CD14-positive monocyte (primary cell): ENCODE measurements at regions not wholly inside any gene's neighbourhood (a gene's known extent, or its start where the extent isn't known, plus 50 kb on each side); places are given as distances from the start of the nearest gene placed in this dataset.

ENCODE experiments used
- DNase-seq, 3 donors: peaks; one replicate each; pipeline ENCODE4 v3.0.0-alpha.2; 2011 to 2022
- H2AFZ ChIP-seq: 2 replicates; pipeline ENCODE4 v1.6.0; 2012; ENCODE audit warnings: mild to moderate bottlenecking, low read depth, low read length, inconsistent platforms; ENCODE audit not compliant: insufficient read depth, poor library complexity, severe bottlenecking
- H3K27ac ChIP-seq, 2 donors: 1 replicate in 1 of 2; 2 replicates in 1 of 2; pipeline ENCODE4 v1.5.1; 2012 to 2013; ENCODE audit warnings: low read length in 2 of 2, control low read depth in 1 of 2, inconsistent platforms in 1 of 2, low read depth in 1 of 2, mild to moderate bottlenecking in 1 of 2
- H3K27me3 ChIP-seq, 2 donors: one replicate each; pipeline versions ENCODE4 v1.6.0 to v1.6.1; 2011 to 2013; ENCODE audit warnings: low read length in 2 of 2; ENCODE audit not compliant: control insufficient read depth in 2 of 2, insufficient read depth in 2 of 2
- H3K36me3 ChIP-seq, 2 donors: replicated peaks in 1 of 2; 1 replicate in 1 of 2; 2 replicates in 1 of 2; pipeline versions ENCODE4 v1.5.1 to v1.6.1; 2012 to 2013; ENCODE audit warnings: low read length in 2 of 2, control low read depth in 1 of 2, inconsistent platforms in 1 of 2, mild to moderate bottlenecking in 1 of 2; ENCODE audit not compliant: insufficient read depth in 2 of 2, control insufficient read depth in 1 of 2
- H3K4me1 ChIP-seq, 2 donors: 1 replicate in 1 of 2; 2 replicates in 1 of 2; pipeline versions ENCODE4 v1.5.1 to v1.6.1; 2012 to 2013; ENCODE audit warnings: low read length in 2 of 2, control low read depth in 1 of 2, inconsistent platforms in 1 of 2, mild to moderate bottlenecking in 1 of 2, moderate library complexity in 1 of 2; ENCODE audit not compliant: insufficient read depth in 2 of 2, control insufficient read depth in 1 of 2
- H3K4me2 ChIP-seq: replicated peaks from 2 replicates; pipeline ENCODE3; 2012; ENCODE audit warnings: low read length, moderate library complexity, mild to moderate bottlenecking; ENCODE audit not compliant: poor library complexity, severe bottlenecking; ENCODE audit errors: extremely low read depth
- H3K4me3 ChIP-seq, 3 experiments: fragments of 200-600 bp in 1 of 3; sonication (generic) in 1 of 3; replicated peaks in 1 of 3; 1 replicate in 2 of 3; 2 replicates in 1 of 3; pipeline ENCODE4 v1.5.1; 2011 to 2013; ENCODE audit warnings: low read length in 3 of 3, mild to moderate bottlenecking in 3 of 3, control low read depth in 2 of 3, low read depth in 2 of 3, inconsistent platforms in 1 of 3, moderate library complexity in 1 of 3
- H3K79me2 ChIP-seq: 2 replicates; pipeline ENCODE4 v1.6.0; 2012; ENCODE audit warnings: mild to moderate bottlenecking, control low read depth, inconsistent platforms, low read length, moderate library complexity; ENCODE audit not compliant: insufficient read depth
- H3K9ac ChIP-seq: 2 replicates; pipeline ENCODE4 v1.6.0; 2017; ENCODE audit warnings: low read length, mild to moderate bottlenecking; ENCODE audit not compliant: insufficient read depth, poor library complexity, severe bottlenecking
- H3K9me3 ChIP-seq, 2 donors: replicated peaks in 1 of 2; 1 replicate in 1 of 2; 2 replicates in 1 of 2; pipeline versions ENCODE4 v1.5.1 to v1.6.1; 2012 to 2013; ENCODE audit warnings: low read length in 2 of 2, control low read depth in 1 of 2; ENCODE audit not compliant: control insufficient read depth in 1 of 2, insufficient read depth in 1 of 2
- H4K20me1 ChIP-seq: 2 replicates; pipeline ENCODE4 v1.6.0; 2012; ENCODE audit warnings: mild to moderate bottlenecking, low read length, control low read depth, moderate library complexity; ENCODE audit not compliant: insufficient read depth
- H3K27ac Mint-ChIP-seq, 7 donors: one replicate each; pipeline ENCODE4 v1.8.0; 2020; ENCODE audit warnings: mild to moderate bottlenecking in 7 of 7, mixed read lengths in 7 of 7, moderate library complexity in 6 of 7, inconsistent platforms in 2 of 7
- H3K27me3 Mint-ChIP-seq, 3 donors: one replicate each; pipeline ENCODE4 v1.8.0; 2021 to 2022; ENCODE audit warnings: low read depth in 3 of 3, mild to moderate bottlenecking in 3 of 3, mixed read lengths in 3 of 3, moderate library complexity in 3 of 3, inconsistent platforms in 1 of 3
- H3K36me3 Mint-ChIP-seq, 2 donors: one replicate each; pipeline ENCODE4 v1.8.0; 2020; ENCODE audit warnings: mixed read lengths in 2 of 2, inconsistent platforms in 1 of 2, mild to moderate bottlenecking in 1 of 2
- H3K4me1 Mint-ChIP-seq: one replicate; pipeline ENCODE4 v1.8.0; 2020; ENCODE audit warnings: mild to moderate bottlenecking, mixed read lengths
- H3K4me3 Mint-ChIP-seq, 2 donors: one replicate each; pipeline ENCODE4 v1.8.0; 2020; ENCODE audit warnings: mild to moderate bottlenecking in 2 of 2, mixed read lengths in 2 of 2, moderate library complexity in 1 of 2
- H3K9me3 Mint-ChIP-seq, 7 donors: one replicate each; pipeline ENCODE4 v1.8.0; 2020 to 2022; ENCODE audit warnings: mixed read lengths in 7 of 7, mild to moderate bottlenecking in 6 of 7, moderate library complexity in 6 of 7, inconsistent platforms in 2 of 7
- WGBS: methylation state at CpG from one replicate; pipeline ENCODE4 v1.1.5; 2013; ENCODE audit warnings: missing lambda C conversion rate; ENCODE audit not compliant: insufficient coverage; 5-methylcytosine and 5-hydroxymethylcytosine counted together
- intact Hi-C, 2 donors: fragments of 100-400 bp; cut with micrococcal nuclease; formaldehyde crosslinking; loops; one replicate each; pipeline versions ENCODE4 v1.15.0 to v1.15.1; 2023
- TF ChIP-seq, protein P1 (sequence below): fragments of 200-600 bp; IDR thresholded peaks from one replicate; pipeline ENCODE4 v1.8.0; 2022; ENCODE audit warnings: antibody characterized with exemption, mild to moderate bottlenecking

DNA sequence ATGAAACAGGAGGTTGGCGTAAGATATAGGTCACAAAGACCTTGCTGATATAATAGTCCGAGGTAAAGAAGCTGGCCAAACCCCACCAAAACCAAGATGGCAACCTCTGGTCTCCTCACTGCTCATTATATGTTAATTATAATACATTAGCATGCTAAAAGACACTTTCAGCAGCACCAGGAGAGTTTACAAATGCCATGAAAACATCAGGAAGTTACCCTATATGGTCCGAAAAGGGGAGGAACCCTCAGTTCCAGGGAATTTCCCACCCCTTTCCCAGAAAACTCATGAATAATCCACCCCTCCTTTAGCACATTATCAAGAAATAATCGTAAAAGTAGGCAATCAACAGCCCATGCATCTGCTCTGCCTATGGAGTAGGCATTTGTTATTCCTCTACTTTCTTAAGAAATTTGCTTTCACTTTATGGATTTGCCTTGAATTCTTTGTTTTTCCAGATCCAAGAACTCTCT lies 923.4 kb downstream of the QKI start:
- no peaks in the 10 kb centered on the region for H4K20me1 ChIP-seq
- H2AFZ ChIP-seq, result no peak overlapping the region
- WGBS, result 83% methylated on average over 2 of the region's 4 CpGs
- no peak overlapping the region for H3K4me2 ChIP-seq
- Mint-ChIP-seq H3K27ac (no peak overlapping the region), H3K4me1 (no peaks in the 10 kb centered on the region), H3K27me3 (peaks cover 0 to 2% (median 0%) of the 10 kb centered on the region in 3 donors), H3K36me3 (no peaks in the 10 kb centered on the region), H3K4me3 (no peak overlapping the region), H3K9me3 (peaks cover 9 to 31% (median 18%) of the 10 kb centered on the region in 7 donors)
- no peak overlapping the region for H3K27ac ChIP-seq
- TF ChIP-seq, protein P1, sequence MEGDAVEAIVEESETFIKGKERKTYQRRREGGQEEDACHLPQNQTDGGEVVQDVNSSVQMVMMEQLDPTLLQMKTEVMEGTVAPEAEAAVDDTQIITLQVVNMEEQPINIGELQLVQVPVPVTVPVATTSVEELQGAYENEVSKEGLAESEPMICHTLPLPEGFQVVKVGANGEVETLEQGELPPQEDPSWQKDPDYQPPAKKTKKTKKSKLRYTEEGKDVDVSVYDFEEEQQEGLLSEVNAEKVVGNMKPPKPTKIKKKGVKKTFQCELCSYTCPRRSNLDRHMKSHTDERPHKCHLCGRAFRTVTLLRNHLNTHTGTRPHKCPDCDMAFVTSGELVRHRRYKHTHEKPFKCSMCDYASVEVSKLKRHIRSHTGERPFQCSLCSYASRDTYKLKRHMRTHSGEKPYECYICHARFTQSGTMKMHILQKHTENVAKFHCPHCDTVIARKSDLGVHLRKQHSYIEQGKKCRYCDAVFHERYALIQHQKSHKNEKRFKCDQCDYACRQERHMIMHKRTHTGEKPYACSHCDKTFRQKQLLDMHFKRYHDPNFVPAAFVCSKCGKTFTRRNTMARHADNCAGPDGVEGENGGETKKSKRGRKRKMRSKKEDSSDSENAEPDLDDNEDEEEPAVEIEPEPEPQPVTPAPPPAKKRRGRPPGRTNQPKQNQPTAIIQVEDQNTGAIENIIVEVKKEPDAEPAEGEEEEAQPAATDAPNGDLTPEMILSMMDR, result no peak
- intact Hi-C loops, result no loop called here
- no peak for DNase-seq
- no peaks in the 10 kb centered on the region for H3K4me1 ChIP-seq
- no peak overlapping the region for H3K4me3 ChIP-seq
- H3K27me3 ChIP-seq, result no peaks in the 10 kb centered on the region
- no peak overlapping the region for H3K9ac ChIP-seq
- H3K36me3 ChIP-seq, result no peaks in the 10 kb centered on the region
- peaks cover 20 to 29% of the 10 kb centered on the region in 2 donors for H3K9me3 ChIP-seq
- no peaks in the 10 kb centered on the region for H3K79me2 ChIP-seq

DNA sequence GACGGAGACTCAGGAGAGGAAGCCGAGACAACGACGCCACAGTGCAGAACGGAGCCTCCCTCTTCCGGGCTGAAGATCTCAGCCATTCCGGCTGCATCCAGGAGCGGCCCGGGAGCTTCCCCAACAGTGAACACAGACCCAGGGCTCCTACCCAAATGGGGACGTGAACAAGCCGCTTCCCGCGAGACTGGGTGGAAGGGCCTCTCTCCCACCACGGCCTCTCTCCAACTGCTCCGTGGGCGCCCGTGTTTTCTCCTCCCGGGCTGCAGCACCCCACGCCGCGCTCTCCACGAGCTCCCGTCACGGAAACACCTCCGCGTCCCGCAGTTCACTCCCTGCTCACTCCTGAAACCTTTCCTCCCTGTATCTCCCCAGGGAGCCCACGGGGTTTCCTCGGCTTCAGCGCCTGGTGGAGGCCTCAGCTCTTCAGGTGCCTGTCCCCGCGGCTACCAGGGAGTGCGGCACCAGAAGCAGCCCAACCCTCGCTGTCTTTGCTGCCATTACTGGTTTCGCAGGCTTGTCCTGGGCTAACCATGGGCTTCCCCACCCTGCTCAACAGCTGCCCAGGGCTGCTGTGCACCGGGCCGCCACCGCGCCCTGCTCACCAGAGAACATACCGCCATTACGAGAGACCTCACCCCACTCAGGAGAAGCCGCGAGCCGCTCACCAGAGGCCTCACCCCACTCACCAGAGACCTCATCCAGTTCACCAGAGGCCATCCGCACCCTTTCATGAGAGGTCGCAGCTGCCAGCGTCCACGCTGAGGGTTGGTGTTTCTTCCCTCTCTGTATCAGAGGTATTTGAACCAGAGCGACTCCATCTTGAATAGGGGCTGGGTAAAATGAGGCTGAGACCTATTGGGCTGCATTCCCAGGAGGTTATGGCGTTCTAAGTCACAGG lies 922.8 kb downstream of the QKI start:
- no peak overlapping the region for H3K9ac ChIP-seq
- H3K4me1 Mint-ChIP-seq, result no peaks in the 10 kb centered on the region

More for the DNA sequence above, 922.8 kb downstream of the QKI start:
- H3K27ac ChIP-seq, result no peak overlapping the region
- no peaks in the 10 kb centered on the region for H3K36me3 Mint-ChIP-seq
- no peaks in the 10 kb centered on the region for H4K20me1 ChIP-seq
- DNase-seq, result no peak
- no peak overlapping the region for H3K4me2 ChIP-seq
- H3K9me3 Mint-ChIP-seq, result peaks cover 9 to 24% (median 16%) of the 10 kb centered on the region in 7 donors
- no peak overlapping the region for H3K4me3 ChIP-seq
- H3K27me3 ChIP-seq, result no peaks in the 10 kb centered on the region
- peaks cover 0 to 2% (median 0%) of the 10 kb centered on the region in 3 donors for H3K27me3 Mint-ChIP-seq
- H3K27ac Mint-ChIP-seq, result peak overlapping the region in 1 of 7 donors; percentile 37
- H3K9me3 ChIP-seq, result peaks cover 20 to 25% of the 10 kb centered on the region in 2 donors
- no peak overlapping the region for H2AFZ ChIP-seq
- TF ChIP-seq, protein P1, result no peak
- 94% methylated on average over 39 of the region's 50 CpGs for WGBS
- H3K79me2 ChIP-seq, result no peaks in the 10 kb centered on the region
- H3K36me3 ChIP-seq, result no peaks in the 10 kb centered on the region
- H3K4me3 Mint-ChIP-seq, result no peak overlapping the region
- intact Hi-C loops, result no loop called here
- no peaks in the 10 kb centered on the region for H3K4me1 ChIP-seq
